Lower leg skin (tissue), 3 donors: ENCODE measurements at regions not wholly inside any gene's neighbourhood (a gene's known extent, or its start where the extent isn't known, plus 50 kb on each side); places are given as distances from the start of the nearest gene placed in this dataset.

Experiments
- POLR2A ChIP-seq, 2 donors: fragments of 450-650 bp; IDR thresholded peaks; one replicate each; pipeline ENCODE4 v1.6.1; 2016 to 2017; ENCODE audit warnings: antibody characterized with exemption in 2 of 2, mild to moderate bottlenecking in 1 of 2, moderate library complexity in 1 of 2
- TF ChIP-seq, protein P1 (sequence below), 3 donors: fragments of 450-650 bp; IDR thresholded peaks; one replicate each; pipeline ENCODE4 v1.5.1; 2016; ENCODE audit warnings: antibody characterized with exemption in 3 of 3, mild to moderate bottlenecking in 3 of 3, moderate library complexity in 2 of 3

DNA sequence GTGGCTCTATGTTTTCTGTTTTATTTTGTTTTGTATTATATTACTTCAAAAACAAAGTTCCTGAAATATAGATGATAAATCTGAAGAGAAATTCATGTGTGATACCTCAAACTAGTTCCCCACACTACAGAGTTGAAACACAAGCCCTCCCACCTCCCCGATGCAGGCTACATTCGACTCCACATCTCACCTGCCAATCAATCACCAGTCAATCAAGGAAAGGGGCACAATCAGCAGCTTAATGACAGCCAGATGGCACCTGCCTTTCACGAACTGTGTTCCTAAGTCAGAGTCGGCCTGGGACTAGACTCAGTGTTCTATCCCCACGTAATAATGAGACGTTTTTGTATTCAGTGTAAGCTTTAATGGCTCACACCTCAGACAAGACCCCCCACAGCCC is 313.4 kb downstream of the SPATA17 start:
- TF ChIP-seq POLR2A (IDR thresholded peaks at IDR 0.05) = no peak
- TF ChIP-seq, protein P1, sequence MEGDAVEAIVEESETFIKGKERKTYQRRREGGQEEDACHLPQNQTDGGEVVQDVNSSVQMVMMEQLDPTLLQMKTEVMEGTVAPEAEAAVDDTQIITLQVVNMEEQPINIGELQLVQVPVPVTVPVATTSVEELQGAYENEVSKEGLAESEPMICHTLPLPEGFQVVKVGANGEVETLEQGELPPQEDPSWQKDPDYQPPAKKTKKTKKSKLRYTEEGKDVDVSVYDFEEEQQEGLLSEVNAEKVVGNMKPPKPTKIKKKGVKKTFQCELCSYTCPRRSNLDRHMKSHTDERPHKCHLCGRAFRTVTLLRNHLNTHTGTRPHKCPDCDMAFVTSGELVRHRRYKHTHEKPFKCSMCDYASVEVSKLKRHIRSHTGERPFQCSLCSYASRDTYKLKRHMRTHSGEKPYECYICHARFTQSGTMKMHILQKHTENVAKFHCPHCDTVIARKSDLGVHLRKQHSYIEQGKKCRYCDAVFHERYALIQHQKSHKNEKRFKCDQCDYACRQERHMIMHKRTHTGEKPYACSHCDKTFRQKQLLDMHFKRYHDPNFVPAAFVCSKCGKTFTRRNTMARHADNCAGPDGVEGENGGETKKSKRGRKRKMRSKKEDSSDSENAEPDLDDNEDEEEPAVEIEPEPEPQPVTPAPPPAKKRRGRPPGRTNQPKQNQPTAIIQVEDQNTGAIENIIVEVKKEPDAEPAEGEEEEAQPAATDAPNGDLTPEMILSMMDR (IDR thresholded peaks at IDR 0.05) = no peak
